ENCODE measurements at regions not wholly inside any gene's neighbourhood (a gene's known extent, or its start where the extent isn't known, plus 50 kb on each side); places are given as distances from the start of the nearest gene placed in this dataset.

DNA sequence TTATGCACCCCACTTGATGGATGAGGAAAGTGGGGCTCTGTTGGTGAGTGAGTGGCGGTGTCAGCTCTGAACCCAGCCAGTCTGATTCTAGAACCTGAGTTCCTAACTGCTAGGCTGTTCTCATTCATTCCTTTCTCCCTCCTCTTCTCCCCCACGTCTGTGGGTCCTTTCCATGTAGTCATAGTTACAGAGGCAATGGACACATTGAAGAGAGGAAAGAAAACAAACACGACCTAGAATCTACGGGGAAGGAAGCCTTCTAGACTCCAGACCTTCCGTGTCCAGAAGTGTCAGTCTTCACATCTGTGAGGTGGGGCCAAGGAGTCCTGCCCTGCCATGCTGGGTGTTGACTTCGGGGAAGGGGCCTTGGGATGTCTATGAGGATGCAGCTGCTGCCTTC is 115.8 kb upstream of the WNT4 start:
- Histone ChIP-seq H3K9me1 (replicated peaks; ENCODE audit: control insufficient read depth, extremely low read depth, insufficient read depth, low read length) (no peaks in the 10 kb centered on the region), H2AFZ (ENCODE audit: low read depth, low read length) (no peak overlapping the region), H3K4me3 (replicated peaks in 1 of 3; ENCODE audit: insufficient read depth in 1 of 3, low read depth in 1 of 3, low read length in 3 of 3) (no peak overlapping the region), H4K20me1 (replicated peaks; ENCODE audit: control insufficient read depth, extremely low read depth, insufficient read depth, low read length) (no peaks in the 10 kb centered on the region), H3K27me3 (ENCODE audit: control insufficient read depth in 2 of 2, insufficient read depth in 2 of 2, low read length in 2 of 2) (peaks cover 0 to under 1% of the 10 kb centered on the region in 2 experiments), H3K27ac (ENCODE audit: insufficient read depth, low read depth, low read length) (no peak overlapping the region), H3K9ac (replicated peaks; ENCODE audit: extremely low read depth, insufficient read depth, low read length) (no peak overlapping the region), H3K36me3 (ENCODE audit: control insufficient read depth in 2 of 2, extremely low read depth in 1 of 2, insufficient read depth in 2 of 2, low read length in 2 of 2) (no peaks in the 10 kb centered on the region), H3K9me3 (replicated peaks; ENCODE audit: control insufficient read depth, insufficient read depth, low read length) (no peaks in the 10 kb centered on the region), H3K4me2 (ENCODE audit: insufficient read depth, low read length) (no peak overlapping the region), H3K79me2 (ENCODE audit: control insufficient read depth, insufficient read depth, low read length) (no peaks in the 10 kb centered on the region), H3K4me1 (ENCODE audit: control insufficient read depth, extremely low read depth, insufficient read depth, low read length) (no peaks in the 10 kb centered on the region)
- no peak for FAIRE-seq
- ChIA-PET CTCF (interaction anchor here (0.9 to 2.6 kb wide), 2 partner anchors 15 to 17 kb away, joined by 3 to 8 read pairs; no protein-coding TSS in a partner anchor), POLR2A (no interaction called here)
- BruUV-seq (replicated peaks) = no TSS peak
- TF ChIP-seq FOS (IDR thresholded peaks at IDR 0.05; ENCODE audit: borderline replicate concordance, insufficient read depth, low read length) (no peak), MYC (IDR thresholded peaks at IDR 0.05; ENCODE audit: low read depth, low read length) (no peak), POLR2A (IDR thresholded peaks at IDR 0.05; ENCODE audit: low read depth, low read length) (no peak), POLR2AphosphoS5 (IDR thresholded peaks at IDR 0.05; ENCODE audit: insufficient read depth, low read depth, low read length) (no peak), JUN (IDR thresholded peaks at IDR 0.05; ENCODE audit: borderline replicate concordance, insufficient read depth, insufficient read length, low read depth) (no peak), EZH2 (IDR thresholded peaks at IDR 0.05; ENCODE audit: borderline replicate concordance, low read depth, low read length, severe bottlenecking) (no peak), GATA2 (IDR thresholded peaks at IDR 0.05; ENCODE audit: insufficient read depth, insufficient read length, low read depth, low read length) (no peak)
- TF ChIP-seq, protein P1, sequence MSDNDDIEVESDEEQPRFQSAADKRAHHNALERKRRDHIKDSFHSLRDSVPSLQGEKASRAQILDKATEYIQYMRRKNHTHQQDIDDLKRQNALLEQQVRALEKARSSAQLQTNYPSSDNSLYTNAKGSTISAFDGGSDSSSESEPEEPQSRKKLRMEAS (IDR thresholded peaks at IDR 0.05; ENCODE audit: insufficient read depth, insufficient read length) = no peak
- TF ChIP-seq, protein P2, sequence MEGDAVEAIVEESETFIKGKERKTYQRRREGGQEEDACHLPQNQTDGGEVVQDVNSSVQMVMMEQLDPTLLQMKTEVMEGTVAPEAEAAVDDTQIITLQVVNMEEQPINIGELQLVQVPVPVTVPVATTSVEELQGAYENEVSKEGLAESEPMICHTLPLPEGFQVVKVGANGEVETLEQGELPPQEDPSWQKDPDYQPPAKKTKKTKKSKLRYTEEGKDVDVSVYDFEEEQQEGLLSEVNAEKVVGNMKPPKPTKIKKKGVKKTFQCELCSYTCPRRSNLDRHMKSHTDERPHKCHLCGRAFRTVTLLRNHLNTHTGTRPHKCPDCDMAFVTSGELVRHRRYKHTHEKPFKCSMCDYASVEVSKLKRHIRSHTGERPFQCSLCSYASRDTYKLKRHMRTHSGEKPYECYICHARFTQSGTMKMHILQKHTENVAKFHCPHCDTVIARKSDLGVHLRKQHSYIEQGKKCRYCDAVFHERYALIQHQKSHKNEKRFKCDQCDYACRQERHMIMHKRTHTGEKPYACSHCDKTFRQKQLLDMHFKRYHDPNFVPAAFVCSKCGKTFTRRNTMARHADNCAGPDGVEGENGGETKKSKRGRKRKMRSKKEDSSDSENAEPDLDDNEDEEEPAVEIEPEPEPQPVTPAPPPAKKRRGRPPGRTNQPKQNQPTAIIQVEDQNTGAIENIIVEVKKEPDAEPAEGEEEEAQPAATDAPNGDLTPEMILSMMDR (IDR thresholded peaks at IDR 0.05; ENCODE audit: extremely low read depth in 1 of 2, insufficient read depth in 1 of 2, low read depth in 1 of 2, low read length in 2 of 2) = no peak
- dilution Hi-C loops (cut with MboI; ENCODE audit: extremely low pct_ligation_motif_present, low sequenced_read_pairs) (no loop called here), intact Hi-C loops (cut with micrococcal nuclease) (no loop called here)
- no peak for DNase-seq (ENCODE audit: low read depth, low spot score)

Measured in endothelial cell of umbilical vein (primary cell).